Limb (tissue), 2 donors: ENCODE measurements at regions not wholly inside any gene's neighbourhood (a gene's known extent, or its start where the extent isn't known, plus 50 kb on each side); places are given as distances from the start of the nearest gene placed in this dataset.
"Not testable (repeated sequence)": the region's sequence is repeated elsewhere in the genome, so short reads cannot be mapped to it uniquely, and the experiment has no call there.

Source experiments
- DNase-seq, 2 donors: peaks; one replicate each; pipeline ENCODE4 v3.0.0-alpha.2; 2016; ENCODE audit errors: extremely low spot score in 2 of 2

DNA sequence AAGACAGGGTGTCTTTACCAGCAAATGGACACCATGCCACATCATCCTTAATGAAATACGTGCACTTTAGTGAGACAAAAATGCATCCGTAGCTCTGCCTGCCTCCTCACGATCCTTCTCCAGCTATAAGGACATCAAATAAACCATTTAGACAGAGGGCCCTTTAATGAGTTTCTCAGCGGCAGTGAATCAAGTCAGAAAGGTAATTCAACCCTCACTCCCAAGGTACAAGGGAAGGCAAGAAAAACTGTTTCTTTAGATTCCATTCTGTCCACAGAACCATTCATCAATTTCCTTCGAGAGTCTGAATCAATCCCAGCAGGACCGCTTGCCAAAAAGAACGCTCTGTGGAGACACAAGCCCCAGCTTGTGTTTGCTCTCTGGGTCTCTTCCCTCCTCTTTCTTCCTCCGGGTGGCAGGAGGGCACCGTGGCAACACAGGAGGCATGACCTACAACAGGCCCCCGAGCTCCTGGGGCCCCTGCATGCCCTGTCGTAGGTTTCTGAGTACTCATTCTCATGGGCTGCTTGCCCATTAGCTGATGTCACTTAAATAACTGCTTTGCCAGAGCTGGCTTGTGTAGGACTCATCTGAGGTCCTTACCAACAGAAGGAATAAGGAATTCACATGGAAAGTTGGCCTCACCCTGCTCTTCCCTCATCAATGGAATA is 297.8 kb upstream of the PRKCQ start:
- DNase-seq, result peak; percentile 31 to 60

DNA sequence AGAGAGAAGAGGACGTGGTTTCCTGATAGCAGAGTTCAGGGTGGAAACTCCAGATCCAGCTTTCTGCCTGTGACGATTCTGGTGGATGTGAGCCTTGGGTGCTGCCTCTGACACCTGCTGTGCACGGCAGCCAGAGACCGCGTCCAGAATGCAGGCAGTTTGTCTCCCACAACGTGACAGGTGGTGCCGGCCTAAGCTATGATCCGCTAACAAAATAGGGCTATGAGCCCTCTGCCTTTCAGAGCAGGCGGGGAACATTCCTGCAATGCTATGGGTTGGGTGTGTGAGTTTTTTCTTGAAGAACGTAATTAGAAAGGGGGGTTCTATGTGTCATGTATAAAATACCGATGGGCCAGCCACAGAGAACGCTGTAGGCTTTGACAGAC is 297.3 kb upstream of the PRKCQ start:
- DNase-seq, result peak; percentile 27 to 50

DNA sequence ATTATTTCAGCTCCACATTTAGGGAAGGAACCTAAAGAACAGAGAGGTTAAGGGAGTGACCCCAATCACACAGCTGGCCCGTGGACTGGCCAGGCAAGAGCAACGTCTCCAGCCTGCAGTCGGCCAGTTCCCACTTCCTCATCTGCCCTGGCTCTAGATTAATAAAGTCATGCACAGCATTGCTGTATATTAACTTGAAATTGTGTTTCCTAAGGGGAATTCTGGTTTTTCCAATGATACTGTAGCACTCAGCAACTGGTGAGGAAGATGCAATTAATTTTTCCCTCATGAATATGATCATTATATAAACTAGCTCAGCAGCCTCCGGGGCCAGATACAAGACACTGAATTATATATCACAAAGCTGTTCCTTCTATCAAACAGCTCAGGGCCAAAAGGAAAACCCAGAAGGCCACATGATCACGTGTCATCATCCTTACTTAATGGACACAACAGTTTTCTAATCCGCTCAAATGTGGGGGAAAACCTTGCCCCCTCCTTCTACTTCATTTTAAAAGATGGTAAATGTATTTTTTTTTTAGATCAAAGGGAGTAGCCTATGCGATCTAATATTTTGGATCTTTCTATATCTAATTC is 295.3 kb upstream of the PRKCQ start:
- peak in 1 of 2 donors; percentile 67 for DNase-seq

DNA sequence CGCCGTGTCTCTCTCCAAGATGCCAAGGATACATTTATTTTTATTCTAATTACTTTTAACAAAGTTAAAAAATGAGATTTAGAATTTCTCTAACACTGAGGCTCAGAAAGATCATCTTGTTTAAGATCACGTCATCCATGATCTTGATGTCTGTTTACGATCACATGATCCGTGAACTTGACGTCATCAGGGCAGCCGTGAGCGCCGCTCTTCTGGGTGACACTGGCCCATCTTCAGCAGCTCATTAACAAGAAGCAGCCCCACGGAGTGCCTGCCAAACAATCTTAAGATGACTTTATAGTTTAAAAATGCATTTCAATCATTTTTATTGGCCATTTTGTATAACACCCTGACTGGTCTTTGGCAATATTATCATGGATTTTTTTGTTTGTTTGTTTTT is 291.1 kb upstream of the PRKCQ start:
- DNase-seq, result no peak

DNA sequence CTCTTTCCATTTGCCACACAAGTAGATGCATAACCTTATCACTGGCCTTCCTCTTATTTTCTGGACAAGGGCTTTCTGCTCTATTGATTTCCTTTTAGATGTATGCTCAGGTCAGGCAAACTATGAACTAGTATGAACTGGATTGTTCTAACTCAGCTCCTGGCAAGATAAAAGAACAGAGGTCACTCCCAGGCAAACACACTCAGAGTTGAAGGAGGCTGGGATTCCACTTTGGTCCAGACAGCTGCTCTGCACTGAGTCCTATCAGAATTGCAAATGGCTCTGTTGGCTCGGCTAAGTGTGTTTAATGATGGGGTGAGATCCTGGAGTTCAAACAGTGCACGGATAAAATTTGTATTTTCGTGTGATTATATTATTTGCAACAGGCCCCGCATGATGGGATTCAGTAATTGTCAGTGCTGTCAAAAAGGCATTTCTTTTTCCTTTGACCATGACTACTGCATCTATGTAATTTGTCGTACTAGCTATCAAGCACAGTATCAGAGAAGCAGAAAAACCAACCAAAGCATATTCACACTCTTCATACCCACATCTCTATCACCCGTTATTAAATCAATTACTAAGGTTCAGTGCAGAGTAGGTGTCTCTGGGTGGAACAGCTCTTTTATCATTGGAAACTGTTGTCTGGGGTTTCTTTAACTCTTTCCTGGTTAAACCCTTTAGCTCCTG is 288.1 kb upstream of the PRKCQ start:
- DNase-seq, result no peak

DNA sequence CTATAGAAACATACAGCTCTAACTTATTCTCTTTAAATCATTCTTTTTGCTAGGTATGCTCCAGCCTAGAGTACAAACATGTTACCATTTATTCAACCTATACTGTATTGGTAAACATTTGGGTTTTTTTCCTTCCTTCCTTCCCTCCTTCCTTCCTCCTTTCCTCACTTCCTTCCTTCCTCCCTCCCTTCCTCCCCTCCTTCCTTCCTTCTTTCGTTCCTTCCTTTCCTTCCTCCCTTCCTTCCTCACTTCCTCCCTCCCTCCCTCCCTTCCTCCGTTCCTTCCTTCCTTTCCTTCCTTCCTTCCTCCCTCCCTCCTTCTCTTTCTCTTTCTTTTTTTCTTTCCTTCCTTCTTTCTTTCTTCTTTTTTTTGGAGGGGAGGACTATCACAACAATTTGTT is 286.7 kb upstream of the PRKCQ start:
- DNase-seq, result no peak

DNA sequence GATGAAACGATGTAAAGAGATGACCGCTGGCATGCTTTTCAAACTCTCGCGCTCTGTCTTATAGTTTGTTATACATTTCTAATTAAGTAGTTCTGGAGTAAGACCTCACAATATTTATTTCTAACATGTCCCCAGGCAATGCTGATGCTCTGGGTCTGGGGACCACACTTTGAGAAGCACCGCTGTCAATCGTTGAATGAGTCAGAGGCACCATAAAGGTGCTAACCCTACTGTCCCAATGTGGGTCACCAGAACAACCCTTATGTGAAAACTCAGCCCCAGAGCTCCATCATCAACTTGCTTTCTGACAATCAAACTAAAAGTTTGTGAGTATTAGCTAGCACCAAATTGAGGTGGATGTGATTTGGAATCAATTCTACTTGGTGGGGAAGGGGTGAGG is 284.1 kb upstream of the PRKCQ start:
- no peak for DNase-seq

DNA sequence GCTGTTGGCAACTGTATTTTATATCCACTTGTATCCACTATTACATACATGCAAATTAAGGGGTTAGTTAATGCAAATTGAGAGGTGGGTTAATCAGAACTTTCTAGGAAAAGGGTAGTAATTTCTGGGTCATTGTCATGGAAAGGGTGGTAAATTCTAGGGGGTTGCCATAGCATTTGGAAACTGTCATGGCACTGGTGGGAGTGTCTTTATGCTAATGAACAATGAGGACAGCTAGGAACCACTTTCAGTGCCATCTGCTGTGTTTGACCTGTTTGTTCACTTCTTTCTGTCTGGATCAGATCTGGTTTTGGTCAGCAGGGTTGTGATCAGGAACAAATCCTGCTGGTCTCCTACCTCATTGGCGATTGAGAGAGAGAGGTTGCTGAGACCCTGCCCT is 283.3 kb upstream of the PRKCQ start:
- no peak for DNase-seq

DNA sequence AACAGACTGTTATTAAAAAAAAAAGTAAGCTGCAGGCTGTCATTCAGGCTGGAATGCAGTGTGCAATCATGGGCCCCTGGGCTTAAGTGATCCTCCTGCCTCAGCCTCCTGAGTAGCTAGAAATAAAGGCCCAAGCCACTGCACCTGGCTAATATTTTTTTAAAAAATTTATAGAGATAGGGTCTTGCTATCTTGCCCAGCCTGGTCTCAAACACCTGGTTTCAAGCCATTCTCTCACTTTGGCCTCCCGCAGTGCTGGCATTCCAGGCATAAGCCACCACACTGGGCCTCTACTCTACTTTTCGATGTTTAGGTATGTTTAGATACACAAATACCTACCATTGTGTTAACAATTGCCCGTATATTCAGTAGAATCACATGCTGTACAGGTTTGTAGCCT is 270.4 kb upstream of the PRKCQ start:
- DNase-seq, result no peak

DNA sequence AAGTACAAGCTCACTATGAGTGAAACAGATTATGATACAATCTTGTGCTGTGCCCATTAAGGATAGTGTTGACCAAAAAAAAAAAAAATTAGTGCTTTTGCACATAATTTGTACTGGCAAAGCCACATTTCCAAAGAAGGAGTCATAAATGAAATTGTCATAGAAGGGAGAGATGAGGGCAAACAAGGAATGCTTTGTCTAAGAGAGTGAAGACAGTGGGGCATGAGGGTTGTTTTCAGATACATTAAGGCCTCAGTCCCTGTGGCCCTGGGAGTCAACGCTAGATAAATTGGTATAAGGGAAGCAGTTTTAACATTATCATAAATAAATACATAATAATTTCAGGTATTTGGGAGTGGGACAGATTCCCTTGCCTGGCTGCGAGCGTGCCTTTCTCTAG is 267.5 kb upstream of the PRKCQ start:
- DNase-seq, result no peak

DNA sequence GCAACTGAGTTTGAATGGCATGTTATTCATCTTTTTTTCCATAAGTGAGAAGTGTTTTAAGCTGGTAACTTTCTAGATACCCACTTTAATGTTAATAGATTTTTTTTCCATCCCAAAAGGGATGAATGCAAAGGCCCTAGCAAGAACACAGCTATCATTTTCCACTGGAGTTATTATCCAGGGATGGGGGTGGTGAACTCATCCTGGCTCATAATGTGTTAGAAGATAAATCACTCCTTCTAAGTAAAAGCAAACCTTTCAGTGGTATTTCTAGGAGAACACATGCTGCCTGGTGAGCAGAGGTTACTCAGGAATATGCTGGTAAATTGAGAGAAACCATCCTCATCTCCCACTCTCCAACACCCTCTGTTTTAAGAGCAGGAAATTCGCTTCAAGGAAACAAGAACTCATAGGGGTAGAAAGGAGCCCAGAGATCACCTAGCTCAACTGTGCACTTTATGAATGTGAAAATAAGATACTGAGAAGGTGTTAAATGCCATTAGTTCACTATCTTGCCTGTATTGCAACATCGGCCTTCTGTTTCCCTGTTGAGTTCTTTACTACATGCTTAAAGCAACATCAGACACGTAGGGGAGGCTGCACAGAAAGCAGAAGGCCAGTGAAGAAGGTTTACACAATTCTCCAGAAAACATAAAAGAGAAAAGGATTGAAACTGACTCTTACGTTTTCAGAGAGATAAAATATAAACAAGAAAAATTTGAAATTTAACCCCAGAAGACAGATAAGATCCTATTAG is 264.0 kb upstream of the PRKCQ start:
- no peak for DNase-seq

DNA sequence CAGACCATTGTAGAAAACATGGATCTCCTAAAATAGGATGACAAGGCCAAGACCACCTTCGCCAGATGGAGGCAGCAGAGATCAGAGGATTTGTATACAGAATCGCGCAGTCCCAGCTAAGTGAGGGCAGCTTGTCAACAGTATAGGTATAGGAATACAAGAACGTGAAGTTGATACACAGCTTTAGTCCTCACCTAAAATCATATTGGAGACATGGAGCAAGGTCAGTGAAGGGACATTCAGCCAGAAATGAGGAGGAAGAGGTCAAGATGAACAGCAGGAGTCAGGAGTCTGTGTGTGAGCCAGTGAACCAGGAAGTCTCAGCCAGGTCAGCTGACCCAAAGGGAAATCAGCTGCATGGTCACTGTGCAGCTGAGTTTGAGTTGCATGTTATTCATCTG is 263.4 kb upstream of the PRKCQ start:
- no peak for DNase-seq

DNA sequence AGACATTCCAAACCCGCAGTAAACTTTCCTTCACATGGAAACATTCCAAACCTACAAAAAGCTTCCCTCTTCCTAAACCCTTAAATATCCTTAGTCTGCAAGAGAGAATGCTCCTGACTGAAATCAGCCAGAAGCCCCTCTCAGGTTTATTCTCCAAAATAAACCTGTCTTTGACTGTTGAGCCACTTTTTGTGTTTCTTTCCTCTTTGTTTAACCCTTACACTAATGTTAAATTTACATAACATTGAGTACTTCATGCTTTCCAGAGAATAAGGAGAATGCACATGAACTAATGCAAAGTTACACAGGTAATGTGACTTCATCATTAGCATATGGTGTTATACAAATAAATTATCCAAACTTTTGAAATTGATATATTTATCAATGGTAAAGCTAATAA is 262.6 kb upstream of the PRKCQ start:
- no peak for DNase-seq

DNA sequence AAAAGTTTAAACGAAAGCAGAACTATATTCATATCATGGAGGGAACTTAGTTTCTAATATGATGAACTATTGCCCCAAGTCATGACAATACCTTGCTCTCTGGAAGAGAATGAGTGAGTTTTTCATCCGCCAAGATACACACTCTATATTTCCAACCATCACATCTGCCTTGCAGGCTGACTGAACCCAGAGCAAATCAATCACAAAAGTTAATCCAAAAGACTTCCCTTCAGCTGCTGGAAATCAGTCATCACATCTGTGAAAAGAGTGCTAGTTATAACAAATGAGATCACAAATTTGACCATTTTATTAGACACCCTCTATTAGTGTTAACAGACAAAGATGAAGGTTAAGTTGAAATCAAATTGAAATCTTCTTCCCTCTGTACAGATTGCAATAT is 261.7 kb upstream of the PRKCQ start:
- DNase-seq, result peak in 1 of 2 donors; percentile 22

DNA sequence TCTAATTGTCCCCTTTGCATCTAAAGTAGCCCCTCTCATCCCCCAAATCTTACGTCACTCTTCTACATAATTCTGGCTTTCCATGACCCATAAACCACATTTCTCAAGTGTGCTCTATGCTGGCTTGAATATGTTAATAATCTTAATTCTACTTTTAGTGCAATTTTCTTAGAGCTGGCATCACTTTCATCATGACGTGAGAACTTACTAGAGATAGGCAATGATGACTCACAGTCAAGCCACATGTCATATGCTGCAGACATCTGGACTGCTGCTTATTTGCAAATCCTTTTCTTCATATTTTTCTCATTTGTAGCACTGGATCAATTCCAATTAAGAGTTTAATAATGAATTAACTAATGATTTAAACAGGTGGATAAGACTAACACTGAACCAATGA is 260.7 kb upstream of the PRKCQ start:
- no peak for DNase-seq

DNA sequence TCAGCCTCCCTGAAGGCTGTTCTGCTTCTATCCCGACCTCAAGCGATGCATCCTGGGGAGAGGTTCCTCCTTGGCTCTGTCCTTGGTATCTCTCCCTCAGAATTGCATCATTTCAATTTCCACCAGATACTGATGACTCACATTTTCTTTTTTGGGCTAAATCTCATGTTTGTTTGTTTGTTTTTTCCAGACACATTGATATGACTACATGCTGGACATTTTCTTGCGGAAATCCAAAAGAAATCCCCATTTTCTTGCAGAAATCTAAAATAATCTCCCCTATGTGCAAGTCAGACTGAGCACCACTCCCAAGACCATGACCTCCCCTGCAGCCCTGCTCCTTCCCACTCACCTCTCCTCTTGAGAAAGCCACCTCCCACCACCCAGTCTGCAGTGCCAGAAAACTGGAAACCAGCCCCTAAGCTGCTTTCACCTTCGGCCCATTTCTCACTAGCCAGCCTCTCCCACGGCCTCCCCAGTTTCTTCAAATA is 260.2 kb upstream of the PRKCQ start:
- DNase-seq, result no peak

DNA sequence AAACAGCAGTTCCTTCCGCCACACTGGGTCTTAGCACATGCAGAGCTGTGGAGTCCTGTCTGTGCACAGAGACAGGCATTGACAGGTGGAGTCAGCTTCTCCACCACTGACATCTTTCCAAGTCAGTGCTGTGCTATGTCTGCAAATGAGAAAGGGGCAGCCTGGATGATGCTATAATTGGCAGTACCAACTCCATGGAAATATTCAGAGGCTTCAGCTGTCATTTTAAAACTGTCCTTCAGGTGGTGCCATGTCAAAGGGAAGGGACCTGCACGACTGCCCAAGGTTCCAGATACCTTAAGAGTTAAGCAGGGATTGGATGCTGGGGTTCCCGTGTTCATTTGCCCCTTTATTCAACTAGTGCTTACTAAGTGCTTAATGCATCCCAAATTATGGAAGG is 258.0 kb upstream of the PRKCQ start:
- no peak for DNase-seq

DNA sequence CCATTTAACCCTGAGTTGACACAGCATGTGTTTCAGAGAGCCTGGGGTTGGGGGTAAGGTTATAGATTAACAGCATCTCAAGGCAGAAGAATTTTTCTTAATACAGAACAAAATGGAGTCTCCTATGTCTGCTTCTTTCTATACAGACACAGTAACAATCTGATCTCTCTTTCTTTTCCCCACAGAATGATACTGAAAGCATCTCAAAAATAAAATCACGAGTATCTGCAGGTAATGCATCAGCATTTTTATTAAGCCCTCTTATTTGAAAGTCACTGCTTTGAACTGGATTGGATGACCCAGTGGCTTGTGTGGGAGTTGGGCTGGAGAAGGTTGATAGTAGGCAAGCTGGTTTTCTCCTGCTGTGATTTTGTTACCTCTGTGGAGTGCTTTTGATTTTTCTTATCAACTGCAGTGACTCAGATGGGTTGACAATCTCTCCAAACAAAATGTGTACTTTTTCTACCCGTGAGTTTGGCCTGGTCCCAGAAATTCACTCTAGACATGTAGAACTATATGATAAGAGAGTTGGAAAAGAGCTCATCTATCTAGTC is 253.5 kb upstream of the PRKCQ start:
- DNase-seq, result no peak

DNA sequence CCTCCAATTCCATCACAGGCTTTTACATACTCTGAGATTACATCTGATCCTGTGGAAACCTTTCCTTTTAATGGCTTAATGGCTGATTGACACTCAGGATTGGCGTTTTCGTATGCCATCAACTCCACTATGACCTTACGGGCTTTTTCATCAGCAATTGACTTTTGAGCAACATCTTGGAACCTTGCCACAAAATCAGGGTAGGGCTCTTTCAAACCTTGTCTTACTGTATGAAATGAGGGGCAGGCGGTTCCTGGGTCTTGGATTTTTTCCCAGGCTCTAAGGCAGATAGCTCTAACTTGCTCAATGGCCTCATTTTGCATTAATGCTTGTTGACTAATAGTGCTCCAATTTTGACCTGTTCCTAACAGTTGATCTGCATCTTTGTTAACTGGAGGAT is 250.9 kb upstream of the PRKCQ start:
- DNase-seq, result not testable (repeated sequence)

DNA sequence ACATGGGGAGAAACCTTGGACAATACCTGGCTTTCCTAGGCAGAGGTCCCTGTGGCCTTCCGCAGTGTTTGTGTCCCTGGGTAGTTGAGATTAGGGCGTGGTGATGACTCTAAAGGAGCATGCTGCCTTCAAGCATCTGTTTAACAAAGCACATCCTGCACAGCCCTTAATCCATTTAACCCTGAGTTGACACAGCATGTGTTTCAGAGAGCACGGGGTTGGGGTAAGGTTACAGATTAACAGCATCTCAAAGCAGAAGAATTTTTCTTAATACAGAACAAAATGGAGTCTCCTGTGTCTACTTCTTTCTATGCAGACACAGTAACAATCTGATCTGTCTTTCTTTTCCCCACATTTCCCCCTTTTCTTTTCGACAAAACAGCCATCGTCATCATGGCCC is 244.7 kb upstream of the PRKCQ start:
- not testable (repeated sequence) for DNase-seq

DNA sequence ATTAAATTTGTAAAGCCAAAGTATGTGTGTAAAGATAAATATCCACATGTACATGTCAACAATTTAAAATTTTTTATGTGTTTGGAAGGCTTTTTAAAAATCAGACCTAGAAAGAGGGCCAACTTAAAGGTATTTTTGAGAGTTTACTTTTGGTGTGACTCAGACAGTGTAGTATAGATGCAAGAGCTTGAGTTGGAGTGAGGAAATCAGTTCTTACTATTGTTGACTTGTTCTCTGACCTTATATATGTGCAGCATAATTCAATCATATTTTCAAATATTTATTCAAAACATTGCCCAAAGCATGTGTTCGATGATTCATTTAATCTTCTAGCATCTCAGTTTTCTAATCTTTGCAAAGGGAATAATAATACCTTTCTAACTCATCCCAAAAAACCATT is 243.7 kb upstream of the PRKCQ start:
- DNase-seq, result no peak

DNA sequence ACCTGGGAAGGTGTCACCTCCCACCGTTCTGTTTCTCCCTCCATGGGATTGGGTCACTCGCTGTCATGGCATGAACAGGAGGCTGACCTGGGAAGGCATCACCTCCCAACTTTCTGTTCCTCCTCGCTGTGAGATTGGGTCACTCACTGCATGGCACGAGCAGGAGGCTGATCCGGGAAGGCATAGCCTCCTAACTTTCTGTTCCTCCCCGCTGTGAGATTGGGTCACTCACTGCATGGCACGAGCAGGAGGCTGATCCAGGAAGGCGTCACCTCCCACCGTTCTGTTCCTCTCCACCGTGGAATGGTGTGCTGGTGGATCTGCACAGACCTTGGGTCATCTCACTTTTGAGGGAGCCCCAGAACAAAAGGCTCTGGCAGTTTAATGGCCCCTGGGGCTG is 239.2 kb upstream of the PRKCQ start:
- no peak for DNase-seq
